AG04450 (cell line): ENCODE measurements at regions not wholly inside any gene's neighbourhood (a gene's known extent, or its start where the extent isn't known, plus 50 kb on each side); places are given as distances from the start of the nearest gene placed in this dataset.

Experiments
- CTCF ChIA-PET: fragments of 300-600, 350-600 bp; formaldehyde crosslinking; extraction: SDS; loops from one replicate; lab custom pipeline; 2022; ENCODE audit warnings: antibody characterized with exemption, inconsistent platforms; lab: Charles Lee
- POLR2A ChIA-PET: fragments of 350-600 bp; formaldehyde crosslinking; extraction: SDS; loops from one replicate; lab custom pipeline; 2021; ENCODE audit warnings: antibody characterized with exemption, inconsistent platforms; lab: Yijun Ruan, JAX
- DNase-seq: peaks from one replicate; pipeline ENCODE4 v3.0.0-alpha.2; 2011; ENCODE audit warnings: low read depth, low spot score
- H3K27ac ChIP-seq: one replicate; pipeline ENCODE4 v1.5.1; 2012; ENCODE audit warnings: low read depth, low read length, control low read depth
- H3K27me3 ChIP-seq: one replicate; pipeline ENCODE4 v1.6.0; 2012; ENCODE audit warnings: low read length; ENCODE audit not compliant: control insufficient read depth, insufficient read depth
- H3K4me3 ChIP-seq: 2 replicates; pipeline ENCODE4 v1.5.1; 2011; ENCODE audit warnings: mild to moderate bottlenecking, low read depth, low read length, control low read depth
- H3K9me3 ChIP-seq: 2 replicates; pipeline ENCODE4 v1.5.1; 2012; ENCODE audit warnings: low read length; ENCODE audit not compliant: control insufficient read depth, insufficient read depth
- TF ChIP-seq, protein P1 (sequence below): IDR thresholded peaks from 2 replicates; pipeline ENCODE4 v1.5.1; 2011; ENCODE audit warnings: low read depth, low read length, control low read depth, inconsistent platforms

DNA sequence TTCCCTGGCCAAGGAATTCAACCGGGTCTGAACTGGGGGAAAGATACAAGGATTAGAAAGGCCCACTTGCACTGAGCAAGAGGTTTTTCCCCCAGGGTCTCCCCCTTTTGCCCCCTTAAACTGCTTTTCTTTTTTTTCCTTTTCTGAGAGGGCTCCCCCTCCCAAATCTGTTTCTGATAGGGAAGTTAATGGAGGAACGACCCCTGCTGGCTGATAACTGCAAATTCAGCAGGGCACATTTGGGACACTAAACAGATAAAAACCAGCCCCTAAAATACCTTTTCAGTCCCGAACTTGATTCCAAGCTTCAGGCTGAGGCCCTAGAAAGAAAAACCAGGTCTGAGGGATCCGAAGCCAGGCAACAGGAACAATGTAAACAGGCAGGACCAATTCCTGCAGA lies 1012.4 kb upstream of the CRIM1 start:
- ChIA-PET CTCF (no interaction called here), POLR2A (no interaction called here)
- TF ChIP-seq, protein P1, sequence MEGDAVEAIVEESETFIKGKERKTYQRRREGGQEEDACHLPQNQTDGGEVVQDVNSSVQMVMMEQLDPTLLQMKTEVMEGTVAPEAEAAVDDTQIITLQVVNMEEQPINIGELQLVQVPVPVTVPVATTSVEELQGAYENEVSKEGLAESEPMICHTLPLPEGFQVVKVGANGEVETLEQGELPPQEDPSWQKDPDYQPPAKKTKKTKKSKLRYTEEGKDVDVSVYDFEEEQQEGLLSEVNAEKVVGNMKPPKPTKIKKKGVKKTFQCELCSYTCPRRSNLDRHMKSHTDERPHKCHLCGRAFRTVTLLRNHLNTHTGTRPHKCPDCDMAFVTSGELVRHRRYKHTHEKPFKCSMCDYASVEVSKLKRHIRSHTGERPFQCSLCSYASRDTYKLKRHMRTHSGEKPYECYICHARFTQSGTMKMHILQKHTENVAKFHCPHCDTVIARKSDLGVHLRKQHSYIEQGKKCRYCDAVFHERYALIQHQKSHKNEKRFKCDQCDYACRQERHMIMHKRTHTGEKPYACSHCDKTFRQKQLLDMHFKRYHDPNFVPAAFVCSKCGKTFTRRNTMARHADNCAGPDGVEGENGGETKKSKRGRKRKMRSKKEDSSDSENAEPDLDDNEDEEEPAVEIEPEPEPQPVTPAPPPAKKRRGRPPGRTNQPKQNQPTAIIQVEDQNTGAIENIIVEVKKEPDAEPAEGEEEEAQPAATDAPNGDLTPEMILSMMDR: no peak
- H3K9me3 ChIP-seq: peaks cover 23% of the 10 kb centered on the region
- H3K4me3 ChIP-seq: no peak overlapping the region
- DNase-seq: no peak
- no peak overlapping the region for H3K27ac ChIP-seq
- no peaks in the 10 kb centered on the region for H3K27me3 ChIP-seq

DNA sequence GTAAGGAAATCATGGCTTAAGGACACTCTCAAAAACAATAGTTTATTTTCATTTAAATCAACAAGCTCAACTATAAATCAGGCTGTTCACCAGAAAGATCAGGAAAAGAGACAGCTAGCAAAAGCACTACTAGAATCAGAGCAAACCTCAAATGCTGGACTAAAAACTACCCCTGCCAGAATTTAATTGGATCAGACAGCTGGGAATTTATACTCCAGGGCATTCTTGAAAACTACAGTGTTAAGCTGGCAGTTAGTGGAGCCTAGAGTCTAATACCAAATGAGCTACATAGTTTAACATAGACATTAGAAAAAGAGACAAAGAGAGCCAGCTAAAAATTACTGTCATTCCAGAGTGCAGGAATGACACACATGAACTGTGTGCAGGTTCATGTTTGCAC lies 1016.4 kb upstream of the CRIM1 start:
- H3K27ac ChIP-seq: no peak overlapping the region
- no peak overlapping the region for H3K4me3 ChIP-seq
- DNase-seq: no peak
- peaks cover 23% of the 10 kb centered on the region for H3K9me3 ChIP-seq
- no peaks in the 10 kb centered on the region for H3K27me3 ChIP-seq
- TF ChIP-seq, protein P1: no peak
- ChIA-PET POLR2A (no interaction called here), CTCF (no interaction called here)

DNA sequence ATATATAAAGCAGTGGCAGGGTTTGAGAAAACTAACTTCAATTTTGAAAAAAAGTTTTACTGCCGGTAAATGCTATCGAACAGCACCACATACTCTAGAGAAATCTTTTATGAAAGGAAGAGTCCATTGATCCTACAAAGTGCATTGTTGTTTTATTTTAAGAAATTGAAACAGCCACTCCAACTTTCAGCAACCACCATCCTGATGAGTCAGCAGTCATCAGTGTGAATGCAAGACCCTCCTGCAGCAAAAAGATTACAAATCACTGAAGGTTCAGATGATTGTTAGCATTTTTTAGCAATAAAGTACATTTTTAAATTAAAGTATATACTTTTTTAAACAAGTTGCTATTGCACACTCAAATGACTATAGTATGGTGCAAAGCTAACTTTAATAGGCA lies 1017.7 kb upstream of the CRIM1 start:
- no peak overlapping the region for H3K4me3 ChIP-seq
- no peaks in the 10 kb centered on the region for H3K27me3 ChIP-seq
- CTCF ChIA-PET: no interaction called here
- DNase-seq: no peak
- peaks cover 11% of the 10 kb centered on the region for H3K9me3 ChIP-seq
- TF ChIP-seq, protein P1: no peak
- POLR2A ChIA-PET: no interaction called here
- no peak overlapping the region for H3K27ac ChIP-seq

DNA sequence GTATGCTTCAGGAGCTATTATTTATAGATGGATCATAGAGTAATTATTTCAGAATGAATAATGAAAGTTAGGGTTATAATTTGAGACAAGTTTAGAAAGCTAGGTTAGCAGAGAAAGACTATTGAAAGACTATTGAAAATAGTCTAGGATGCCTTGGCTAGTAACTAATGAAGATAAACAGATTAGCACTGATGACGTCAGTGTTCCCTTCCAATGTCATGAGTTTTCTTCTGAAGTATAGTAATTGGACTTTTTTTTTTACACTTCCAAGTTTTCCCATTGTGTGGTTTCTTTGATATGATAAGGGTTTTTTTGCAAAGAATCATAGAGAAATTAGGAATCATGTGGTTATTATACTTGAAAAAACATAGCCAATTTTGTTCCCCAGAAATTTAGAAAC lies 1041.5 kb upstream of the CRIM1 start:
- TF ChIP-seq, protein P1: no peak
- CTCF ChIA-PET: no interaction called here

DNA sequence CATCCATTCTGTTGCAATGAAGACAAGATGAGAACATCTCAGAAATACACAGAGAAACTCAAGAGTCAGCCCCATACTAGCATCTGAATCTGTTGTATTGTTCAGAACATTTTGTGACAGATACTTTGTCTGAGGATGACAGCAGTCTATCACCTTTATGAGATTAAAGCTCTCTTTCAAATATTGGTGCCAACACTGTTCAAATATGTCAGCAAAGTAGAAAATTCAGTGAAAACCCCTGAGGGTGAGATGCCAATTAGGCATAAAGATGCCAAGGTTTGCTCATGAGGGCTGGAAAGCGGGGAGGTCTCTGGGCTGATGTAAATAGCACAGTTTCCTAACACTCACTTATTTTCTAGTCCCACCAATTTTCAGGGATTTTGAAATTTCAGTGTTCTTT lies 1054.2 kb upstream of the CRIM1 start:
- TF ChIP-seq, protein P1: no peak

More for the DNA sequence above, 1041.5 kb upstream of the CRIM1 start:
- H3K9me3 ChIP-seq: no peaks in the 10 kb centered on the region
- H3K27me3 ChIP-seq: no peaks in the 10 kb centered on the region
- POLR2A ChIA-PET: no interaction called here
- no peak for DNase-seq
- H3K4me3 ChIP-seq: no peak overlapping the region
- H3K27ac ChIP-seq: no peak overlapping the region

More for the DNA sequence above, 1054.2 kb upstream of the CRIM1 start:
- ChIA-PET CTCF (no interaction called here), POLR2A (no interaction called here)
- Histone ChIP-seq H3K4me3 (no peak overlapping the region), H3K27ac (no peak overlapping the region), H3K27me3 (no peaks in the 10 kb centered on the region), H3K9me3 (no peaks in the 10 kb centered on the region)
- no peak for DNase-seq
